GM23338 (cell line): ENCODE measurements at regions not wholly inside any gene's neighbourhood (a gene's known extent, or its start where the extent isn't known, plus 50 kb on each side); places are given as distances from the start of the nearest gene placed in this dataset.

Experiments used
- ATAC-seq: fragments of 200-7000 bp; cut with Tn5 transposase; 3 replicates; pipeline ENCODE4 v1.9.1; 2020
- DNase-seq: peaks from one replicate; pipeline ENCODE4 v3.0.0-alpha.2; 2015; ENCODE audit warnings: low spot score
- H2AFZ ChIP-seq: fragments of 200-600 bp; sonication (generic); 2 replicates; pipeline ENCODE4 v1.8.0; 2016; ENCODE audit warnings: antibody characterized with exemption, mild to moderate bottlenecking, moderate library complexity
- H3F3A ChIP-seq: fragments of 200-600 bp; sonication (generic); replicated peaks from 2 replicates; pipeline ENCODE4 v1.8.0; 2017; ENCODE audit warnings: antibody characterized with exemption, mixed run types, low read depth
- H3K27ac ChIP-seq: fragments of 200-600 bp; sonication (generic); 2 replicates; pipeline ENCODE4 v1.6.1; 2016; ENCODE audit warnings: low read depth
- H3K27me3 ChIP-seq: fragments of 200-600 bp; sonication (generic); 2 replicates; pipeline ENCODE4 v1.8.0; 2016; ENCODE audit warnings: mild to moderate bottlenecking, mixed run types, moderate library complexity; ENCODE audit not compliant: insufficient read depth
- H3K36me3 ChIP-seq: fragments of 200-600 bp; sonication (generic); 2 replicates; pipeline ENCODE4 v1.8.0; 2016; ENCODE audit warnings: mild to moderate bottlenecking; ENCODE audit not compliant: insufficient read depth
- H3K4me1 ChIP-seq: fragments of 200-600 bp; sonication (generic); 2 replicates; pipeline ENCODE4 v1.8.0; 2016; ENCODE audit warnings: mild to moderate bottlenecking, moderate library complexity; ENCODE audit not compliant: insufficient read depth
- H3K4me2 ChIP-seq: fragments of 200-600 bp; sonication (generic); 2 replicates; pipeline ENCODE4 v1.7.1; 2017; ENCODE audit warnings: mixed run types
- H3K4me3 ChIP-seq: fragments of 200-600 bp; sonication (generic); 2 replicates; pipeline ENCODE4 v1.6.1; 2016; ENCODE audit warnings: mixed run types
- H3K79me2 ChIP-seq: fragments of 200-600 bp; sonication (generic); replicated peaks from 2 replicates; pipeline ENCODE4 v1.8.0; 2017; ENCODE audit warnings: mild to moderate bottlenecking; ENCODE audit not compliant: insufficient read depth
- H3K9me2 ChIP-seq: fragments of 200-600 bp; sonication (generic); 2 replicates; pipeline ENCODE4 v1.8.0; 2017; ENCODE audit not compliant: insufficient read depth
- H4K20me1 ChIP-seq: fragments of 200-600 bp; sonication (generic); replicated peaks from 2 replicates; pipeline ENCODE4 v1.8.0; 2017; ENCODE audit warnings: mild to moderate bottlenecking; ENCODE audit not compliant: insufficient read depth
- H3K27ac Mint-ChIP-seq: 2 replicates; pipeline ENCODE4 v1.8.0; 2020; ENCODE audit warnings: inconsistent platforms, mild to moderate bottlenecking, moderate library complexity, mixed read lengths
- H3K27me3 Mint-ChIP-seq: 3 replicates; pipeline ENCODE4 v1.8.0; 2022; ENCODE audit warnings: low read depth, mild to moderate bottlenecking, moderate library complexity, mixed read lengths, inconsistent platforms; ENCODE audit not compliant: insufficient read depth, poor library complexity
- H3K36me3 Mint-ChIP-seq: 3 replicates; pipeline ENCODE4 v1.8.0; 2021; ENCODE audit warnings: low read depth, mild to moderate bottlenecking, inconsistent platforms, moderate library complexity, mixed read lengths
- H3K4me1 Mint-ChIP-seq: 3 replicates; pipeline ENCODE4 v1.8.0; 2020; ENCODE audit warnings: mild to moderate bottlenecking, inconsistent platforms, mixed read lengths
- H3K4me3 Mint-ChIP-seq: 3 replicates; pipeline ENCODE4 v1.8.0; 2021; ENCODE audit warnings: moderate library complexity, mild to moderate bottlenecking, inconsistent platforms, mixed read lengths
- H3K9me3 Mint-ChIP-seq: 3 replicates; pipeline ENCODE4 v1.8.0; 2020; ENCODE audit warnings: moderate library complexity, mild to moderate bottlenecking, inconsistent platforms, mixed read lengths
- CREB1 ChIP-seq: fragments of 250-450 bp; sonication (Bioruptor Pico); IDR thresholded peaks from 2 replicates; pipeline ENCODE4 v1.5.0; 2020; ENCODE audit warnings: low read depth, mild to moderate bottlenecking, moderate library complexity
- CTCF ChIP-seq, 2 experiments: fragments of 200-600 bp in 1 of 2; sonication (generic) in 1 of 2; conservative IDR thresholded peaks; 2 replicates each; pipeline versions ENCODE4 v1.5.1 to v1.6.1; 2016 to 2017; ENCODE audit warnings: antibody characterized with exemption in 2 of 2, low read depth in 2 of 2, mild to moderate bottlenecking in 2 of 2, moderate library complexity in 1 of 2
- ETS1 ChIP-seq: IDR thresholded peaks from 2 replicates; pipeline ENCODE4 v1.6.1; 2016; ENCODE audit warnings: antibody characterized with exemption
- EZH2 ChIP-seq: fragments of 200-600 bp; sonication (generic); IDR thresholded peaks from one replicate; pipeline ENCODE4 v1.8.0; 2017; ENCODE audit warnings: antibody characterized with exemption, mild to moderate bottlenecking, low read depth; ENCODE audit not compliant: unreplicated experiment
- EZH2phosphoT487 ChIP-seq: fragments of 200-600 bp; sonication (generic); IDR thresholded peaks from one replicate; pipeline ENCODE4 v1.8.1; 2018; ENCODE audit warnings: antibody characterized with exemption; ENCODE audit not compliant: unreplicated experiment
- JUNB ChIP-seq: IDR thresholded peaks from one replicate; pipeline ENCODE4 v1.6.1; 2016; ENCODE audit warnings: antibody characterized with exemption; ENCODE audit not compliant: unreplicated experiment
- NANOG ChIP-seq: IDR thresholded peaks from 2 replicates; pipeline ENCODE4 v1.6.1; 2016; ENCODE audit warnings: antibody characterized with exemption, borderline replicate concordance
- POLR2AphosphoS5 ChIP-seq: IDR thresholded peaks from 2 replicates; pipeline ENCODE4 v1.6.1; 2016; ENCODE audit warnings: antibody characterized with exemption, low read depth
- STAT1 ChIP-seq: IDR thresholded peaks from one replicate; pipeline ENCODE4 v1.6.1; 2016; ENCODE audit warnings: antibody characterized with exemption; ENCODE audit not compliant: unreplicated experiment
- ZNF114 ChIP-seq: fragments of 250-450 bp; sonication (Bioruptor Pico); IDR thresholded peaks from 2 replicates; pipeline ENCODE4 v1.5.0; 2020; ENCODE audit warnings: mild to moderate bottlenecking, moderate library complexity
- ZNF331 ChIP-seq: fragments of 250-450 bp; sonication (Bioruptor Pico); IDR thresholded peaks from 2 replicates; pipeline ENCODE4 v1.5.0; 2020; ENCODE audit warnings: low read depth, mild to moderate bottlenecking, moderate library complexity
- ZNF462 ChIP-seq: fragments of 250-450 bp; sonication (Bioruptor Pico); IDR thresholded peaks from 2 replicates; pipeline ENCODE4 v1.5.0; 2020; ENCODE audit warnings: mild to moderate bottlenecking, moderate library complexity
- TF ChIP-seq, protein P1 (sequence below): IDR thresholded peaks from one replicate; pipeline ENCODE4 v1.6.1; 2018; ENCODE audit warnings: antibody characterized with exemption; ENCODE audit not compliant: unreplicated experiment

DNA sequence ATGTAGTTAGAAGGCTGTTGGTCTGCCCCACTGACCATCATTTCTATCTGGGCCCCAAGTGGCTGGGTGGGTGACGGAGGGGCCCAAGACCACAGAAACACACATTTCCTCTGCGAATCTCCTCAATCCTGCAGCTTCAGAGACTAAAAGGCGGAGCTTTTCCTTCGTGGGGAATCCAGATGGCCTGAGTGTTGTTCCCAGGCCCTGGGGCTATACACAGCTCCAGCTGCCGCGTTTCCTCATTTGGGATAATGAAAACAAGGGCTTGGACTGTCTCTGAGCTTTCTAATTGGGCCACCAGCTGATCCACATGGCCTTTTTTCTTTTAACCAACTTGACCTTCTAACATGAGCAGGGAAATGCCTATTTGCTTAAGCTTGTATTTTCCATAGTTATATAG lies 339.9 kb downstream of the CXCL12 start:
- Histone ChIP-seq H3K9me2 (no peaks in the 10 kb centered on the region), H3K27ac (no peak overlapping the region), H3K4me1 (0 out of 2 replicates have a peak, but pooled peaks cover 7% of the 10 kb centered on the region), H3K27me3 (no peaks in the 10 kb centered on the region), H3K4me2 (no peak overlapping the region), H3K36me3 (no peaks in the 10 kb centered on the region), H3K4me3 (no peak overlapping the region), H3K79me2 (no peaks in the 10 kb centered on the region), H4K20me1 (no peaks in the 10 kb centered on the region), H2AFZ (peak overlapping the region; percentile 69; the same call in 1 of the 2 replicates), H3F3A (no peaks in the 10 kb centered on the region)
- H3K4me3 Mint-ChIP-seq = no peak overlapping the region
- H3K36me3 Mint-ChIP-seq = peaks cover 2% of the 10 kb centered on the region; the same call in 1 of the 3 replicates
- H3K27me3 Mint-ChIP-seq = peaks cover 7% of the 10 kb centered on the region
- ATAC-seq = no peak
- TF ChIP-seq ZNF331 (CRISPR knock-in tag) (no peak), NANOG (no peak), CREB1 (CRISPR knock-in tag) (no peak), ZNF114 (CRISPR knock-in tag) (no peak), ETS1 (no peak), EZH2phosphoT487 (no peak), JUNB (no peak), POLR2AphosphoS5 (no peak), STAT1 (no peak), ZNF462 (CRISPR knock-in tag) (no peak), CTCF (conservative IDR thresholded peaks at IDR 0.05; ENCODE audit: low read depth in 2 of 2) (no peak), EZH2 (no peak)
- TF ChIP-seq, protein P1, sequence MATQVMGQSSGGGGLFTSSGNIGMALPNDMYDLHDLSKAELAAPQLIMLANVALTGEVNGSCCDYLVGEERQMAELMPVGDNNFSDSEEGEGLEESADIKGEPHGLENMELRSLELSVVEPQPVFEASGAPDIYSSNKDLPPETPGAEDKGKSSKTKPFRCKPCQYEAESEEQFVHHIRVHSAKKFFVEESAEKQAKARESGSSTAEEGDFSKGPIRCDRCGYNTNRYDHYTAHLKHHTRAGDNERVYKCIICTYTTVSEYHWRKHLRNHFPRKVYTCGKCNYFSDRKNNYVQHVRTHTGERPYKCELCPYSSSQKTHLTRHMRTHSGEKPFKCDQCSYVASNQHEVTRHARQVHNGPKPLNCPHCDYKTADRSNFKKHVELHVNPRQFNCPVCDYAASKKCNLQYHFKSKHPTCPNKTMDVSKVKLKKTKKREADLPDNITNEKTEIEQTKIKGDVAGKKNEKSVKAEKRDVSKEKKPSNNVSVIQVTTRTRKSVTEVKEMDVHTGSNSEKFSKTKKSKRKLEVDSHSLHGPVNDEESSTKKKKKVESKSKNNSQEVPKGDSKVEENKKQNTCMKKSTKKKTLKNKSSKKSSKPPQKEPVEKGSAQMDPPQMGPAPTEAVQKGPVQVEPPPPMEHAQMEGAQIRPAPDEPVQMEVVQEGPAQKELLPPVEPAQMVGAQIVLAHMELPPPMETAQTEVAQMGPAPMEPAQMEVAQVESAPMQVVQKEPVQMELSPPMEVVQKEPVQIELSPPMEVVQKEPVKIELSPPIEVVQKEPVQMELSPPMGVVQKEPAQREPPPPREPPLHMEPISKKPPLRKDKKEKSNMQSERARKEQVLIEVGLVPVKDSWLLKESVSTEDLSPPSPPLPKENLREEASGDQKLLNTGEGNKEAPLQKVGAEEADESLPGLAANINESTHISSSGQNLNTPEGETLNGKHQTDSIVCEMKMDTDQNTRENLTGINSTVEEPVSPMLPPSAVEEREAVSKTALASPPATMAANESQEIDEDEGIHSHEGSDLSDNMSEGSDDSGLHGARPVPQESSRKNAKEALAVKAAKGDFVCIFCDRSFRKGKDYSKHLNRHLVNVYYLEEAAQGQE = no peak
- peaks cover 20% of the 10 kb centered on the region for H3K4me1 Mint-ChIP-seq
- DNase-seq = no peak
- H3K9me3 Mint-ChIP-seq = no peaks in the 10 kb centered on the region; the same call in 2 of the 3 replicates
- no peak overlapping the region for H3K27ac Mint-ChIP-seq
